Astrocyte (in vitro differentiated cells and primary cell): ENCODE measurements at regions not wholly inside any gene's neighbourhood (a gene's known extent, or its start where the extent isn't known, plus 50 kb on each side); places are given as distances from the start of the nearest gene placed in this dataset.
"Not testable (repeated sequence)": the region's sequence is repeated elsewhere in the genome, so short reads cannot be mapped to it uniquely, and the experiment has no call there.

ENCODE experiments used
- DNase-seq: peaks from one replicate; pipeline ENCODE4 v3.0.0-alpha.2; 2010; ENCODE audit warnings: low read depth
- FAIRE-seq: peaks from 2 replicates; lab custom pipeline; 2011; peaks lifted over from hg19 to GRCh38; lab: Jason Lieb, UNC
- H2AFZ ChIP-seq: 2 replicates; pipeline ENCODE4 v1.6.0; 2012; ENCODE audit warnings: low read depth, low read length, inconsistent platforms
- H3K27ac ChIP-seq: 2 replicates; pipeline ENCODE4 v1.5.1; 2011; ENCODE audit warnings: low read depth, low read length, inconsistent platforms
- H3K27me3 ChIP-seq: 2 replicates; pipeline ENCODE4 v1.6.0; 2011; ENCODE audit warnings: low read length, inconsistent platforms; ENCODE audit not compliant: insufficient read depth
- H3K36me3 ChIP-seq: 2 replicates; pipeline ENCODE4 v1.5.1; 2011; ENCODE audit warnings: low read length, inconsistent platforms; ENCODE audit not compliant: insufficient read depth
- H3K4me1 ChIP-seq: 2 replicates; pipeline ENCODE4 v1.5.1; 2011; ENCODE audit warnings: low read length, inconsistent platforms; ENCODE audit not compliant: insufficient read depth
- H3K4me2 ChIP-seq: 2 replicates; pipeline ENCODE4 v1.6.0; 2012; ENCODE audit warnings: low read length, inconsistent platforms
- H3K4me3 ChIP-seq: 2 replicates; pipeline ENCODE4 v1.5.1; 2011; ENCODE audit warnings: low read depth, mild to moderate bottlenecking, low read length, inconsistent platforms; ENCODE audit not compliant: insufficient read depth
- H3K79me2 ChIP-seq: 2 replicates; pipeline ENCODE4 v1.6.0; 2012; ENCODE audit warnings: mild to moderate bottlenecking, low read length, inconsistent platforms; ENCODE audit not compliant: insufficient read depth
- H3K9ac ChIP-seq: 2 replicates; pipeline ENCODE4 v1.6.0; 2012; ENCODE audit warnings: mild to moderate bottlenecking, low read length, inconsistent platforms
- H3K9me3 ChIP-seq: 2 replicates; pipeline ENCODE4 v1.5.1; 2012; ENCODE audit warnings: low read depth, mild to moderate bottlenecking, low read length, inconsistent platforms; ENCODE audit not compliant: insufficient read depth
- H4K20me1 ChIP-seq: 2 replicates; pipeline ENCODE4 v1.6.0; 2012; ENCODE audit warnings: low read length, inconsistent platforms; ENCODE audit not compliant: insufficient read depth
- H3K27ac Mint-ChIP-seq: one replicate; pipeline ENCODE4 v1.8.0; 2021; ENCODE audit warnings: mild to moderate bottlenecking, mixed read lengths; ENCODE audit not compliant: unreplicated experiment
- H3K27me3 Mint-ChIP-seq: one replicate; pipeline ENCODE4 v1.8.0; 2021; ENCODE audit warnings: low read depth, mixed read lengths; ENCODE audit not compliant: unreplicated experiment
- H3K36me3 Mint-ChIP-seq: one replicate; pipeline ENCODE4 v1.8.0; 2021; ENCODE audit warnings: low read depth, mixed read lengths; ENCODE audit not compliant: unreplicated experiment
- H3K4me1 Mint-ChIP-seq: one replicate; pipeline ENCODE4 v1.8.0; 2021; ENCODE audit warnings: low read depth, mixed read lengths; ENCODE audit not compliant: unreplicated experiment
- H3K4me3 Mint-ChIP-seq: one replicate; pipeline ENCODE4 v1.8.0; 2021; ENCODE audit warnings: mild to moderate bottlenecking, moderate library complexity, mixed read lengths; ENCODE audit not compliant: unreplicated experiment
- H3K9me3 Mint-ChIP-seq: one replicate; pipeline ENCODE4 v1.8.0; 2021; ENCODE audit warnings: mild to moderate bottlenecking, mixed read lengths; ENCODE audit not compliant: unreplicated experiment
- EZH2 ChIP-seq: IDR thresholded peaks from 2 replicates; pipeline ENCODE4 v1.6.1; 2012; ENCODE audit warnings: mild to moderate bottlenecking, low read length, inconsistent platforms; ENCODE audit not compliant: insufficient read depth
- TF ChIP-seq, protein P1 (sequence below): IDR thresholded peaks from 2 replicates; pipeline ENCODE4 v1.5.1; 2011; ENCODE audit warnings: low read depth, mild to moderate bottlenecking, inconsistent platforms, low read length, moderate library complexity; ENCODE audit not compliant: insufficient read depth

DNA sequence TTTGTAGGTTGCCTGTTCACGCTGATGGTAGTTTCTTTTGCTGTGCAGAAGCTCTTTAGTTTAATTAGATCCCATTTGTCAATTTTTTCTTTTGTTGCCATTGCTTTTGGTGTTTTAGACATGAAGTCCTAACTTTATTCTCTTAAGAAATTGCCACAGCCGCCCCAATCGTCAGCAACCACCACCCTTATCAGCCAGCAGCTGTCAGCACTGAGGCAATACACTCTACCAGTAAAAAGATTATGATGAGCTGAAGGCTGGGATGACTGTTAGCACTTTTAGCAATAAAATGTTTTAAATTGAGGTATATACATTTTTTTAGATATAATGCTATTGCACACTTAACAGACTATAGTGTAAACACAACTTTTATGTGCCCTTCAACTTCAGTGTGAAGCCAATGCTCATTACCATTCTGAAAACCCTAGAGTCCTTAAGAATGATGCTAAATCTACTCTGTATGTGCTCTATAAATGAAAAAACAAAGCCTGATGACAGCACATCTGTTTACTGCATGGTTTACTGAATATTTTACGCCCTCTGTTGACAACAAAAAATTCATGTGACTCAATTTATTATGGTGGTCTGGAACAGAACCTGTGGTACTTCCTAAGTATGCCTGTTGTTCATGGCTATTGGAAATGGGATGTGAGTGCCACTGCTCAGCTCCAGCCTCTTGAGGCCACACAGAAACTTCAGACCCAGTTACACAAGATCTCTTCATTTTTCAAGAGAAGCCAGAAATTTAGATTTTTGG is 197.4 kb downstream of the DUSP6 start:
- no peak overlapping the region for H3K4me3 Mint-ChIP-seq

DNA sequence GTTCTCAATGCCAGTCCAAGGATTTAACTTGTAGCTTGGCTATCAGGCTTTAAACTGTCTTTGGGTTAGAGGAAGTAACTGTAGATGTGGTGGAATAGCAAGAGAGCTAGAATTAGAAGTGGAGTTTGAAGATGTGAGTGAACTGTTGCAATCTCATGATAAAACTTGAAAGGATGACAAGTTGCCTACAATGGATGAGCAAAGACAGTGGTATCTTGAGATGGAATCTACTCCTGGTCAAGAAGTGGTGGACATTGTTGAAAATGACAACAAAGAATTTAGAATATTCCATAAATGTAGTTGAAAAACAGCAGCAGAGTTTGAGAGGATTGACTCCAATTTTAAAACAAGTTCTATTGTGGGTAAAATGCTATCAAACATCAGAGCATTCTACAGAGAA is 199.0 kb downstream of the DUSP6 start:
- no peak overlapping the region for H3K27ac Mint-ChIP-seq
- no peaks in the 10 kb centered on the region for H4K20me1 ChIP-seq
- H3K9ac ChIP-seq, result no peak overlapping the region
- no peaks in the 10 kb centered on the region for H3K79me2 ChIP-seq
- peaks cover 11% of the 10 kb centered on the region for H3K4me1 Mint-ChIP-seq
- TF ChIP-seq, protein P1, sequence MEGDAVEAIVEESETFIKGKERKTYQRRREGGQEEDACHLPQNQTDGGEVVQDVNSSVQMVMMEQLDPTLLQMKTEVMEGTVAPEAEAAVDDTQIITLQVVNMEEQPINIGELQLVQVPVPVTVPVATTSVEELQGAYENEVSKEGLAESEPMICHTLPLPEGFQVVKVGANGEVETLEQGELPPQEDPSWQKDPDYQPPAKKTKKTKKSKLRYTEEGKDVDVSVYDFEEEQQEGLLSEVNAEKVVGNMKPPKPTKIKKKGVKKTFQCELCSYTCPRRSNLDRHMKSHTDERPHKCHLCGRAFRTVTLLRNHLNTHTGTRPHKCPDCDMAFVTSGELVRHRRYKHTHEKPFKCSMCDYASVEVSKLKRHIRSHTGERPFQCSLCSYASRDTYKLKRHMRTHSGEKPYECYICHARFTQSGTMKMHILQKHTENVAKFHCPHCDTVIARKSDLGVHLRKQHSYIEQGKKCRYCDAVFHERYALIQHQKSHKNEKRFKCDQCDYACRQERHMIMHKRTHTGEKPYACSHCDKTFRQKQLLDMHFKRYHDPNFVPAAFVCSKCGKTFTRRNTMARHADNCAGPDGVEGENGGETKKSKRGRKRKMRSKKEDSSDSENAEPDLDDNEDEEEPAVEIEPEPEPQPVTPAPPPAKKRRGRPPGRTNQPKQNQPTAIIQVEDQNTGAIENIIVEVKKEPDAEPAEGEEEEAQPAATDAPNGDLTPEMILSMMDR, result no peak
- H3K4me3 ChIP-seq, result no peak overlapping the region
- H3K4me1 ChIP-seq, result peaks cover 5% of the 10 kb centered on the region
- H3K27ac ChIP-seq, result no peak overlapping the region
- no peaks in the 10 kb centered on the region for H3K27me3 ChIP-seq
- FAIRE-seq, result peak; percentile 29
- no peaks in the 10 kb centered on the region for H3K36me3 ChIP-seq
- no peak overlapping the region for H3K4me2 ChIP-seq
- no peaks in the 10 kb centered on the region for H3K36me3 Mint-ChIP-seq
- H3K9me3 Mint-ChIP-seq, result no peaks in the 10 kb centered on the region
- H3K27me3 Mint-ChIP-seq, result no peaks in the 10 kb centered on the region
- no peak for DNase-seq
- no peak overlapping the region for H2AFZ ChIP-seq
- no peaks in the 10 kb centered on the region for H3K9me3 ChIP-seq
- H3K4me3 Mint-ChIP-seq, result no peak overlapping the region

More for the DNA sequence above, 197.4 kb downstream of the DUSP6 start:
- no peaks in the 10 kb centered on the region for H4K20me1 ChIP-seq
- H3K27me3 ChIP-seq, result no peaks in the 10 kb centered on the region
- no peaks in the 10 kb centered on the region for H3K36me3 ChIP-seq
- H3K9me3 ChIP-seq, result no peaks in the 10 kb centered on the region
- no peak for DNase-seq
- peaks cover 11% of the 10 kb centered on the region for H3K4me1 Mint-ChIP-seq
- no peaks in the 10 kb centered on the region for H3K27me3 Mint-ChIP-seq
- H3K4me1 ChIP-seq, result peaks cover 5% of the 10 kb centered on the region
- H3K27ac ChIP-seq, result no peak overlapping the region
- no peak overlapping the region for H3K4me3 ChIP-seq
- FAIRE-seq, result no peak
- H2AFZ ChIP-seq, result no peak overlapping the region
- H3K79me2 ChIP-seq, result no peaks in the 10 kb centered on the region
- no peak overlapping the region for H3K4me2 ChIP-seq
- no peak overlapping the region for H3K9ac ChIP-seq
- H3K9me3 Mint-ChIP-seq, result no peaks in the 10 kb centered on the region
- TF ChIP-seq, protein P1, result no peak
- TF ChIP-seq EZH2, result no peak
- no peaks in the 10 kb centered on the region for H3K36me3 Mint-ChIP-seq
- H3K27ac Mint-ChIP-seq, result no peak overlapping the region

DNA sequence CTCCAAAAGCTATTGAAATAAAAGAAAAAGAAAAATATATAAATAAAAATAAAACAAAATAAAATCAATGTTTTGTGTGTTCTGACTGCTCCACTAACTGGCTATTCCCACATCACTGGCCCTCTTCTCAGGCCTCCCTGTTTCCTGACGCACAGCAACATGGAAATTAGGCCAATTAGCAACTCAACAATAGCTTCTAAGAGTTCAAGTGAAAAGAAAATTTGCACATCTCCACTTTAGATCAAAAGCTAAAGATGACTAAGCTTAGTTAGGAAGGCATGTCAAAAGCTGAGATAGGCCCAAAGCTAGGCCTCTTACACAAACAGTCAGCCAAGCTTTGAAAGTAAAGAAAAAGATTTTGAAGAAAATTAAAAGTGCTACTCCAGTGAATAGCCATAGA is 200.8 kb downstream of the DUSP6 start:
- TF ChIP-seq EZH2, result no peak
- TF ChIP-seq, protein P1, result no peak
- Mint-ChIP-seq H3K9me3 (peaks cover 2% of the 10 kb centered on the region), H3K27ac (no peak overlapping the region), H3K4me1 (peaks cover 3% of the 10 kb centered on the region), H3K36me3 (no peaks in the 10 kb centered on the region), H3K4me3 (no peak overlapping the region), H3K27me3 (no peaks in the 10 kb centered on the region)
- H3K27ac ChIP-seq, result no peak overlapping the region
- H2AFZ ChIP-seq, result no peak overlapping the region
- no peaks in the 10 kb centered on the region for H3K79me2 ChIP-seq
- no peaks in the 10 kb centered on the region for H3K9me3 ChIP-seq
- FAIRE-seq (no peak), DNase-seq (no peak)
- H3K27me3 ChIP-seq, result no peaks in the 10 kb centered on the region
- no peak overlapping the region for H3K9ac ChIP-seq
- H3K4me3 ChIP-seq, result no peak overlapping the region
- no peaks in the 10 kb centered on the region for H3K36me3 ChIP-seq
- no peaks in the 10 kb centered on the region for H3K4me1 ChIP-seq
- H3K4me2 ChIP-seq, result no peak overlapping the region
- no peaks in the 10 kb centered on the region for H4K20me1 ChIP-seq

DNA sequence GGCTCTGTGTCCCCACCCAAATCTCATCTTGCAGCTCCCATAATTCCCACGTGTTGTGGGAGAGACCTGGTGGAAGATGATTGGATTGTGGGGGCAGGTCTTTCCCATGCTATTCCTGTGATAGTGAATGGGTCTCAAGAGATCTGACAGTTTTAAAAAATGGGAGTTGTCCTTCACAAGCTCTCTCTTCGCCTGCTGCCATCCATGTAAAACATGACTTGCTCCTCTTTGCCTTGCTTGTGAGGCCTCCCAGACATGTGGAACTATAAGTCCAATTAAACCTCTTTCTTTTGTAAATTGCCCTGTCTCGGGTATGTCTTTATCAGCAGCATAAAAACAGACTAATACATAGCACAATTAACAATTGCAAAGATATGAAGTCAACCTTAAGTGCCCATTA is 201.5 kb downstream of the DUSP6 start:
- H3K4me1 ChIP-seq, H3K27me3 ChIP-seq, H3K36me3 Mint-ChIP-seq, H3K4me3 Mint-ChIP-seq, DNase-seq, H3K4me3 ChIP-seq, H2AFZ ChIP-seq, H3K27ac Mint-ChIP-seq, H3K4me2 ChIP-seq, H3K27me3 Mint-ChIP-seq, FAIRE-seq, H3K79me2 ChIP-seq, H3K9me3 ChIP-seq, H3K4me1 Mint-ChIP-seq, H3K27ac ChIP-seq, H4K20me1 ChIP-seq, H3K9ac ChIP-seq, H3K9me3 Mint-ChIP-seq, H3K36me3 ChIP-seq: not testable (repeated sequence)
